Neural cell (in vitro differentiated cells): ENCODE measurements at regions not wholly inside any gene's neighbourhood (a gene's known extent, or its start where the extent isn't known, plus 50 kb on each side); places are given as distances from the start of the nearest gene placed in this dataset.

Experiments used
- CTCF ChIP-seq: fragments of 450-650 bp; IDR thresholded peaks from 2 replicates; pipeline ENCODE4 v1.5.1; 2014; ENCODE audit warnings: antibody characterized with exemption, mild to moderate bottlenecking, moderate library complexity; ENCODE audit not compliant: poor library complexity, severe bottlenecking
- POLR2AphosphoS5 ChIP-seq: IDR thresholded peaks from 2 replicates; pipeline ENCODE4 v1.6.1; 2012

- TF ChIP-seq CTCF = no peak
- no peak for TF ChIP-seq POLR2AphosphoS5
Observed at GRCh38 chr17:72587773-72588511, 467.1 kb downstream of the SOX9 start.
